ENCODE measurements at regions not wholly inside any gene's neighbourhood (a gene's known extent, or its start where the extent isn't known, plus 50 kb on each side); places are given as distances from the start of the nearest gene placed in this dataset.

GRCh38 chr4:135744928-135745327, 1543.3 kb upstream of the PABPC4L start:
- no peak for DNase-seq

- no peak for DNase-seq
Observed at GRCh38 chr4:135741583-135741982, 1540.0 kb upstream of the PABPC4L start.

- no peak for DNase-seq
Observed at GRCh38 chr4:135739354-135739753, 1537.8 kb upstream of the PABPC4L start.

DNA sequence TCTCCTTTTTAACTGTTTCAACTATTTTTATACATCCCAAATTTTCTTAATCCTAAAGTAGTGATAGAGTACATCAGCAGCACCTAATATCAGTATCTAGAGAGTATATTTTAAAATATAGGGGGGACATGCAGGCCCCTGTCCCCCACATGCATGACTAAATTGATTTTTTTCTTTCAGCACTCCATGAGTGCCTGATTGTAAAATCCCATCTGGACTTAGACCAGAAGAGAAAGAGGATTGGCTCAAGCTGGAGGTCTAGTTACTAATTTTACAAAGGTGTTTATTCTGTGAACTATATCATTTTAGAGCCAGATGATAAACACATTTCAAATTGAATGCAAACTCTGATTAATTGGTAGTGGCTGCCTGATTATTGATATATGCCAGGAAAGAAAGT, 1533.9 kb upstream of the PABPC4L start:
- no peak for DNase-seq

GRCh38 chr4:135732448-135732847, 1530.9 kb upstream of the PABPC4L start:
- DNase-seq, result no peak

DNA sequence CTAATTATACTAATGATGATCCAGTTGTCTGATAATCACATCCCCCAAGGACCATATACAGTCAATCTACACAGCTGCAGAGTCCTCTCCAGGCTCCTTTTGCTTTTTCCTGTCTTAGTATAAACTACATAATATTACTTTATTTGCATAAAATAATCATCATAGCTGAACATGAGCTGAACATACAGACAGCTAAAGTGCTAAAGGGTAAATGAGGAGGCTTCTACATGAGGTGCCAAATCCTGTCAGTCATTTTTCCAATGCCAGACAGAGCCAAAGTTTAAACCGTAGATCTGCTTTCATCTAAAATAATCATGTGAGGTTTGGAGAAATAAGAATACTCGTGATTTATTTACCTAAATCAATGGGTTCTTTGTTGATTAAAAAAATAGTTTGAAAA, 1530.1 kb upstream of the PABPC4L start:
- no peak for DNase-seq

- no peak for DNase-seq
Observed at GRCh38 chr4:135724421-135724820, 1522.8 kb upstream of the PABPC4L start.

GRCh38 chr4:135718019-135718418, 1516.4 kb upstream of the PABPC4L start:
- no peak for DNase-seq

GRCh38 chr4:135705343-135705742, 1503.8 kb upstream of the PABPC4L start:
- no peak for DNase-seq

DNA sequence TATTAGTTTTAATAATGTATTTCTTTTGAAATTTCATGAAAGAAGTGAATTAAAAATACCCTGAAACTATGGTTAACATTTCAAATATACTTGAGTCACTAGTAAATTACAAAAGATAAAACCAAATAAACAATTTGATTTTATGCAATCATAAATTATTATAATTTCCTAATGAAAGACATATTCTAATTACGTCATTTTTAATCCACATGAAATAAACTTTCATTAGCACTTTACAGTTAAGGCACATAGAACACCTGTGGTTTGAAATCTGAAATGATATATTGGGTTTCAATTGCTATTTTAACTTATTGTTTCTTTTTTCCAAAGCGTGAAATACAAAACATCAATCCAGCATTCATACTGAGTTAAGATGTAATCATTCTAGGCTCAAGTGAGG, 1492.5 kb upstream of the PABPC4L start:
- no peak for DNase-seq

DNA sequence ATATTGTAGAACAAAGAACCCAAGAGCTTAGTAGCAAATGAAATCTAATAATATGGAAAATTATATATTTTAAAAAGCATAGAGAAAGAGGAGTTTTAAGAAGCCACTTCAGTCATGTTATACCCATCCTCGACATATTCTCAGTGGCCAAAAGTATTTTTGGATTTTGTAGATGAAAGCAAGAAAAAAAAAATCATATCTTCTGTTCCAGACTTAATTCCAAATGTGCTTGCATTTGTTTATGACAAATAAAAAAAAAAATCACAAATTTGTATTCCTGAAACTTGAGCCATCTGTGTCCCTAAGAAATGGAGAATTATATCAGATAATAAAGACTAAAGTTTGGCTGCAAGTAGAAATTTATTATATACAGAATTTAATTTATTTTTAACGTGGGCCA, 1482.4 kb upstream of the PABPC4L start:
- DNase-seq, result no peak

- no peak for DNase-seq
Observed at GRCh38 chr4:135672202-135672601, 1470.6 kb upstream of the PABPC4L start.

DNA sequence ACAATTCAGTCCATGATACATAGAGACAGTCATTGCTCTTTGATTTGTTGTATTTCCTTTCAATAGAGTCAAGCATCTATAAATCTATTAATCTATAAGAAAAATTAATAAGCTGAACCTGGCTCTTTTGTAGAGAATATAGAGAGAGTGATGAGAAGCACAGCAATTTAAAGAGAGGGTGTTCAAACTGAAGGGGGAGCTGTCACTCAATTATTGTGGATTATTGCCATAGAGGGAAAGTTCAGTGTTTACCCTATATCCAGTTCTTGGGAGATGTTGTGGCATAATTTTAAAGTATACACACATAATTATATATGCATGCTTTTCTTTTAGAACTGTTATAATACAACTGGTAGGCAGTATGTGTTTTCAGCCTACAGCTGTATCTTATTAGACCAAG, 1469.0 kb upstream of the PABPC4L start:
- no peak for DNase-seq

All from inflammatory macrophage treated with lipopolysaccharide for 4 hours (primary cell).